ENCODE measurements at regions not wholly inside any gene's neighbourhood (a gene's known extent, or its start where the extent isn't known, plus 50 kb on each side); places are given as distances from the start of the nearest gene placed in this dataset.

GRCh38 chr10:90674928-90675327, 182.9 kb downstream of the HTR7 start:
- CTCF ChIA-PET, result no interaction called here
- Mint-ChIP-seq H3K36me3 (no peaks in the 10 kb centered on the region), H3K27me3 (ENCODE audit: low read depth) (no peaks in the 10 kb centered on the region), H3K4me3 (no peak overlapping the region), H3K27ac (no peak overlapping the region), H3K4me1 (peaks cover 8% of the 10 kb centered on the region; the same call in 1 of the 2 replicates), H3K9me3 (no peaks in the 10 kb centered on the region)
- DNase-seq (ENCODE audit: low spot score) (no peak), ATAC-seq (no peak)
- POLR2A ChIA-PET, result no interaction called here
- TF ChIP-seq RORB (CRISPR knock-in tag; IDR thresholded peaks at IDR 0.05), result no peak
- no peak for TF ChIP-seq USF2 (CRISPR knock-in tag; IDR thresholded peaks at IDR 0.05)
- no peak for TF ChIP-seq ZNF416 (CRISPR knock-in tag; IDR thresholded peaks at IDR 0.05)
- TF ChIP-seq IRF2 (CRISPR knock-in tag; IDR thresholded peaks at IDR 0.05; ENCODE audit: borderline replicate concordance, low read depth), result no peak
- no peak for TF ChIP-seq ATF3 (CRISPR knock-in tag; conservative IDR thresholded peaks at IDR 0.05)
- TF ChIP-seq ZNF281 (CRISPR knock-in tag; IDR thresholded peaks at IDR 0.05), result no peak
- no peak for TF ChIP-seq ATF6 (CRISPR knock-in tag; IDR thresholded peaks at IDR 0.05)
- TF ChIP-seq NR3C1 (CRISPR knock-in tag; conservative IDR thresholded peaks at IDR 0.05; ENCODE audit: low read depth), result no peak
- TF ChIP-seq MAX (CRISPR knock-in tag; IDR thresholded peaks at IDR 0.05), result no peak
- TF ChIP-seq ERG (CRISPR knock-in tag; IDR thresholded peaks at IDR 0.05), result no peak

GRCh38 chr10:90675621-90676020, 182.2 kb downstream of the HTR7 start:
- DNase-seq (ENCODE audit: low spot score), result no peak
- no peak for ATAC-seq
- ChIA-PET CTCF (interaction anchor here (1.2 kb wide), 1 partner anchor 388 kb away, joined by 3 read pairs; no protein-coding TSS in a partner anchor), POLR2A (no interaction called here)
- Mint-ChIP-seq H3K27me3 (ENCODE audit: low read depth) (no peaks in the 10 kb centered on the region), H3K4me3 (no peak overlapping the region), H3K9me3 (no peaks in the 10 kb centered on the region), H3K27ac (no peak overlapping the region), H3K36me3 (no peaks in the 10 kb centered on the region), H3K4me1 (peaks cover 8% of the 10 kb centered on the region; the same call in 1 of the 2 replicates)
- TF ChIP-seq ATF3 (CRISPR knock-in tag; conservative IDR thresholded peaks at IDR 0.05) (no peak), FOXP1 (CRISPR knock-in tag; IDR thresholded peaks at IDR 0.05; ENCODE audit: borderline replicate concordance) (no peak), GRHL2 (CRISPR knock-in tag; IDR thresholded peaks at IDR 0.05; ENCODE audit: insufficient replicate concordance, severe bottlenecking) (no peak), ZNF263 (CRISPR knock-in tag; IDR thresholded peaks at IDR 0.05; ENCODE audit: low read depth) (no peak), NFYB (CRISPR knock-in tag; conservative IDR thresholded peaks at IDR 0.05; ENCODE audit: low read depth) (no peak), ZNF219 (CRISPR knock-in tag; IDR thresholded peaks at IDR 0.05; ENCODE audit: borderline replicate concordance) (no peak), TEAD4 (CRISPR knock-in tag; IDR thresholded peaks at IDR 0.05) (no peak), TCF7 (CRISPR knock-in tag; IDR thresholded peaks at IDR 0.05; ENCODE audit: low read depth) (no peak), GTF2I (CRISPR knock-in tag; conservative IDR thresholded peaks at IDR 0.05) (no peak), IRF1 (CRISPR knock-in tag; IDR thresholded peaks at IDR 0.05) (no peak), ZBTB43 (CRISPR knock-in tag; IDR thresholded peaks at IDR 0.05) (no peak), HMGA2 (CRISPR knock-in tag; IDR thresholded peaks at IDR 0.05) (no peak), GABPB1 (CRISPR knock-in tag; IDR thresholded peaks at IDR 0.05) (no peak), NR1H2 (CRISPR knock-in tag; IDR thresholded peaks at IDR 0.05) (no peak)

Measured in WTC11 (cell line).